Right ventricle myocardium inferior (tissue), 1 donor: ENCODE measurements at regions not wholly inside any gene's neighbourhood (a gene's known extent, or its start where the extent isn't known, plus 50 kb on each side); places are given as distances from the start of the nearest gene placed in this dataset.

Experiments used
- ATAC-seq: fragments of 200-7000 bp; cut with Tn5 transposase; one replicate; pipeline ENCODE4 v1.9.1; 2020; ENCODE audit warnings: mild to moderate bottlenecking, moderate library complexity
- DNase-seq: peaks from one replicate; pipeline ENCODE4 v3.0.0; 2021; ENCODE audit errors: missing footprints
- intact Hi-C: fragments of 100-400 bp; cut with DNase I; formaldehyde crosslinking; loops from one replicate; pipeline ENCODE4 v1.11.0; 2022
- donor health status: DM: no; HTN: yes; CAD: no; lungs with severe emphysema.

DNA sequence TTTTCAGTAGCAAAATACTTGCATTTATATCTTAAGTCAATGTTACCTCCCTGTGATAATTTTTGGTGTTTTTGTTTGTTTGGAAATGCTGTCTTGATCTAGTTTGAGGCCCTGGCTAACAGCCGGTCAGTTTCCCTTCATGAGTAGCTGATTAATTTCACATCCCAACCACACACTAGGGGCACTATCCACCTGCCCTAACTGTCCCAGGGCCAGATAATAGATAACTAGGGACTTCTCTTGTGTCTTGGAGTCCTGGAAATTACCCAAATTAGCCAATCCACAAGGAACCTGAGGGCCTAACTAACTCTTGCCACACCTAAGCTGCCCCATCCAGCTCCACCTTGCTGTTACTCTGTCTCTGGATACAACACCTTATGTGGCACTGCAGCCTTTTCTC, 399.9 kb downstream of the FOXG1 start:
- intact Hi-C loops: no loop called here
- ATAC-seq (no peak), DNase-seq (no peak)

- ATAC-seq (no peak), DNase-seq (no peak)
- intact Hi-C loops: no loop called here
Observed at GRCh38 chr14:29168149-29168548, 401.6 kb downstream of the FOXG1 start.

DNA sequence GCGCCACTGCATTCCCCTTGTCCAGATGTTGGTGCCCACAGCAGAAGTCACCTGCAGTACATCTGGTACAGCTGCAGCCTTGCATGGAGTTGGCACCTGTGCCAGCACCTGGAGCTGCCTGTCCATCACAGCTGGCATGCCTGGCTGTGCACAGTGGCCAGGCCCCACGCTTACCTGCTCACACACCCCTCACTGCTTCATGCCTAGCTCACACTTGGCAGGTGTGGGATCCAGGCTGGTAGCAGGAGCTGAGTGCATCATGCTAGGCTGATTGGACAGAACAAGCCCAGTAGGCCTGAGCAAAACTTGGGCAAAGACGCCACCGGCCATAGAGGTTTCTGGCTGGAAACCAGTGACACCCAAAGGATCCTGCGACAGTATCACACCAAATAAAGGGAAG, 402.8 kb downstream of the FOXG1 start:
- DNase-seq: no peak
- ATAC-seq: no peak
- intact Hi-C loops: no loop called here

GRCh38 chr14:29175706-29176105, 409.1 kb downstream of the FOXG1 start:
- no peak for ATAC-seq
- intact Hi-C loops: no loop called here
- no peak for DNase-seq

- ATAC-seq (no peak), DNase-seq (no peak)
- intact Hi-C loops: no loop called here
Observed at GRCh38 chr14:29176876-29177275, 410.3 kb downstream of the FOXG1 start.

DNA sequence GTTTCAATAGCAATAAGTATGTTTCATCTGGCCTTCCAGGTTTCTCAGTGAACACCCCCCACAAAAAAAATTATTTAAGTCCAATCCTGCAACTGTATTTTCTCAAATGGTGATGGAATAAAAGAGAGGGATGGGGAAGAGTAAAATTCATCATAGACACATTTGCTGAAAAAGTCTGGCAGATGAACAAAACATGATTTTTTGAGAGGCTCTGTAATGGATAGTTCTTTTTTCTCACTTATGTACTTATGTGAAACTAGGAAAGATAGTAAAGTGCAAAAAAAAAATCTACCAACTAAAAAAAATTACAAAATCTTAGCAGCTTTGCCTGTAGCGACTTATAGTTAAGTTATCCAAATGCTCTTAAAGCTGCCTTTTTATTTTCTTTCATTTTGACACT, 412.4 kb downstream of the FOXG1 start:
- DNase-seq (no peak), ATAC-seq (no peak)
- intact Hi-C loops: no loop called here

DNA sequence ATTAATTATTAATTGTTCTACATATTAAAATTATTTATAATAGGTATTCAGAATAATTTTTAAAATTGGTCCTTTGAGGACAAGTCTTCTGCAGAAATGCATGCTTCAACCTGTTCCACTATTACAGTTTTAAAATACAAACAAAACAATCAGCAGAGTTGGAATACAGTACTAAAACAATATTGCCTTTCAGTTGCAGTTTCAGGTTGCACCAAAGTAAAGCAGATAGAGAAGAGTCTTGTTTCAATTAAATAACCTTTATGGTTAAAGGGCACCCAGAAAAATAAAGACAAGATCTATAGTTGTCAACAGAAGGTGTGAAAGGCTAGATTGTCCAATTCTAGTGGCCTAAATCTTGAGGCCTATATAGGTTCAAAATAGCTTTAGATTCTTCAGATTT, 424.5 kb downstream of the FOXG1 start:
- DNase-seq: no peak
- intact Hi-C loops: no loop called here
- ATAC-seq: no peak

DNA sequence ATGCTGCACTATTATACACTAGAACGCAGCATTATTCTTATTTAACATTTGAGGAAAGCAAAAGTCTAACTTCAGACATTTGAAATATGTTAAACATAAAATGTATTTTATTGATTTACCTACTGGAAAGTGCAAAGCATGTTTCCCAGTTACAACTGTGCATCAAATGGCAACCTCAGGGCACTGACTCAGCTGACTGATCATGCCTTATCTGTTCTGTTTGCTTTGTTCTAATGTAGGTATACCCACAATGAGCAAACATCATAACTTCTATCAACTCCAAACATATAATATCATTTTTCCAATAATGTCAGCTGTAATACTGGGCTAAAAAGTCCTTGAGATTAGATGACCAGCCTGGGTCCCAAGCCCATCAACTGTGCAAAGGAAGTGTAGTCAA, 431.0 kb downstream of the FOXG1 start:
- DNase-seq (no peak), ATAC-seq (no peak)
- intact Hi-C loops: no loop called here

DNA sequence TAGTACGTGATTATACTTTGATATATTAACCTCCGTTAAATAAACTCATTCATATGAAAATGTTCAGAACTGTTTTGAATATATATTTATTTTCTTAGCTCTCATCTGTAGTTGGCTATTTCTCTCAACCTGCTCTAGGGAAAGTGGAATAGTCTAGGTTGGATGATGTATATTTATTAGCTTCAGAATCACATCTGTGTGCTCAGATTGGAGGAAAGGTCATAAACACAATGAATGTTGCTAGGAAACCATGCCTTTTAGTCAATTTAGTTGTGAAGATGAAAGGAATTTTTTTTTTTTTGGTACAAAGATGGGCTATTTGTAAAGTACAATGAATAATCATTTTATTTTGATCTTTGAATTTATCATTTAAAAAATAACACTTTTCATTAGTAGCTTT, 439.1 kb downstream of the FOXG1 start:
- intact Hi-C loops: no loop called here
- ATAC-seq (no peak), DNase-seq (no peak)

DNA sequence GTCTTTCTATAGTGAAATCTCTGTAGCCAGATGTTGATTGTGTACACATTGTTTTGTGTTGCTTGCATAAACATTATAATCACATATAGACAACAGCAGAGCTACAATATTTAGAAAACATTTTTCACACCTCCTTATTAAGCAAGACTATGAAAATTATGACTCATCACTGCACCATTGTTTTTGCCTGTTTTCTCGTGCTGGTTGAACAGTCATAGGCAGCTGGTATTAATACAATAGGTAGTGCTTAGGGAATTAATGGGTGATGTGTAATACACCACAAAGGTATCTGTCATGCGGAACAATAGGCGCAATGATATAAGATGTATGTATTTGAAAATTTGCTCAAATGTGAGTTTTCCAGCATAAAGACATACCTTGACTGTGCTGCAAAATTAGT, 449.3 kb downstream of the FOXG1 start:
- intact Hi-C loops: no loop called here
- ATAC-seq (no peak), DNase-seq (no peak)

- intact Hi-C loops: no loop called here
- no peak for ATAC-seq
- DNase-seq: no peak
Observed at GRCh38 chr14:29216268-29217232, 450.0 kb downstream of the FOXG1 start.

GRCh38 chr14:29217813-29218450, 451.3 kb downstream of the FOXG1 start:
- intact Hi-C loops: no loop called here
- ATAC-seq: no peak

DNA sequence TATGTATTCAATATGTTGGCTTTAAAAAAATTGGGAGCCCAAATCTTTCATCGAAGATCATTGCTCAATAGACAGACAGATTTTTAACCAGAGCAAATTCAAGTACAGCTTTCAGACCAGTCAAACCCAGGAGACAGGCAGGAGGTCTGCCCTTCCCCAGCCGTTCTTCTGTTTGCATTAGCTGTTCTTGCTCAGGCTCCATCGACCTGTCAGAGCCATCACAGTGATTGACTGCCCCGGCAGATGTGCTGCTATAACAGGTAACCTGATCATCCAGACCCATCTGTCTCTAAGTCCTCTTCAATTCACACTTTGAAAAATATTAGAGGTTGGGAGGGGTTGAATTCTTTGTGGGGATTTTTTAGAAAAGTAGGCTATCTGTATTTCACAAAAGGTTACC, 453.5 kb downstream of the FOXG1 start:
- ATAC-seq (no peak), DNase-seq (no peak)
- intact Hi-C loops: no loop called here

More at GRCh38 chr14:29217813-29218450, 451.3 kb downstream of the FOXG1 start:
- no peak for DNase-seq

DNA sequence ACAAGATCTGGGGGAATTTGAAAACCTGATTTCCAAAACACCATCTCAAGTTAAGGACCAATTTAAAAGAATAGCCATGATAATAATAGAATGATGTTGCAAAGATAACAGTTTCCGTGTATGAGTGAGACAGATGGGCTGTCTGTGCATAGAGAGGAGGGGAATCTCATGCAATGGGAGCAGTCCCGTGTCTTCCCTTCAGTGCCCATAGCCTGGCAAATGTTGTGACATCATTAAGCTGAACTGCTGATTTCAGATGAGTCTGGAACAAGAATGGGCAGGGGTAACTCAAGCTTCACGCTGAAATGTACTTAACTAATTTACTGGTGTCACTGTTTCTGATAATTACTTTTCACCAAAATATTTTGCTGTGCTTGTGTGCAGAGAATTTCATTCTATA, 454.0 kb downstream of the FOXG1 start:
- intact Hi-C loops: no loop called here
- DNase-seq (no peak), ATAC-seq (no peak)

- intact Hi-C loops: no loop called here
- ATAC-seq (no peak), DNase-seq (no peak)
Observed at GRCh38 chr14:29222006-29222405, 455.4 kb downstream of the FOXG1 start.

DNA sequence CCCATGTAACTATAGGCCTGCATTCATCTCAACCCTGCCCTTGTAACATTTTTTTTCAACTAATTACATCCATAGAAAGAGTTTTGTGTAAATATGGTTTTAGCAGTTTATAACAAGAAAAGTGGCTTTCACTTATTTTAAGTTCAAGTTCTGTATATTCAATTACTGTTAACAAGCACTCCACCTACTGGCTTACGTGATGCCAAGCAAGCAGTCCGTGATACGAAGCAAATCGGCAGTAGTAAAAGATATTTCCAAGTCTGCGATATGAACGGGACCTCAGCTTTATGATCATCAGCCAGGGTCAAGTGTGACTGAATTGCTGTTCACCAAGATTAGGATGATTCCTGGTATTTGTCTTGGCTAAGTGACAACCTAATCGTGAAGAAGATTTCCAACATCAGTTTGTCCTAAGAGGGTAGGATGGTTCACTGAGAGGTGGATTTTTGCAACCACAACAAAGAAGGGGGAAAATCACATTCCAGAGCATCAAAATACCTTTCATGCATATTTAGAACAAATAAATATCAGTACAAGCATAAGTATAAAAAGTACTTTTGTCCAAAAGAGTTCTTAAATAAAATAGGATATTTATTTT, 456.2 kb downstream of the FOXG1 start:
- intact Hi-C loops: no loop called here

DNA sequence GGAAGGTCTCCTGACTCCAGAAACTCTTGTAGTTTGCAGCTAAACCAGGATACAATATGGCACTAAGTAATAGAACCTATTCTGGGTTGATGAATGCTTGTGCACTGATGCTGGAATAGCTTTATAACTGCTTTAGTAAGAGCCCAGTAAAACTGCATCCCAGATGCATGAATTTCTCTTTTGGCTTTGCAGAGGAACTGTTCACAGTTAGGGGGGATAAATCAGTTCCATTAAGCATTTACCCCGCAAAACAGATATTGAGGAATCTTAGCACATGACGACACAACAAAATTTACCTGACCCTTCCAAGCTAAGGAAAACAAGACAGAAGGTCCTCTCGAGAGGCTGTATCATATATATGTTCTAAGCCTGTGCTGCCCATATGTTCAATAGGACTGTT, 457.4 kb downstream of the FOXG1 start:
- intact Hi-C loops: no loop called here
- no peak for ATAC-seq
- no peak for DNase-seq

More for the DNA sequence above, 456.2 kb downstream of the FOXG1 start:
- DNase-seq (no peak), ATAC-seq (no peak)

DNA sequence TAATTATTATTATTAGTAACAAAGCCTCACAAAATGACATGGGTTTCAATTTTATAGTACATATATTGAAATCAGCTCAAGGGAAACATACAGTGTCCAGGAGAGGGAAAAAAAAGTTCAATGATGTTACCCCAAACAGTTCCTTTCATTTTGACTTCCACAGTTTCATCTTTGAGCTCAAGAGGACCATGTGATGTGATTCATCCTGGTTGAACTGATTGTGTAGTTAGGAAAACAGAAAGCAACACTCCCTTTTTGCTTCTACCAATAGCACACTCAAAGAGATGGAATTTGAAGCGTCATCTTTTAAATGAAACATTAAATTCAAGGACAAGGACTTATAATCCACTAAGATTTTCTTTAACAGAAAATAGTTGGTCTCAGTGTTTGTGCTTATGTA, 461.0 kb downstream of the FOXG1 start:
- ATAC-seq: no peak
- intact Hi-C loops: no loop called here
- DNase-seq: no peak

DNA sequence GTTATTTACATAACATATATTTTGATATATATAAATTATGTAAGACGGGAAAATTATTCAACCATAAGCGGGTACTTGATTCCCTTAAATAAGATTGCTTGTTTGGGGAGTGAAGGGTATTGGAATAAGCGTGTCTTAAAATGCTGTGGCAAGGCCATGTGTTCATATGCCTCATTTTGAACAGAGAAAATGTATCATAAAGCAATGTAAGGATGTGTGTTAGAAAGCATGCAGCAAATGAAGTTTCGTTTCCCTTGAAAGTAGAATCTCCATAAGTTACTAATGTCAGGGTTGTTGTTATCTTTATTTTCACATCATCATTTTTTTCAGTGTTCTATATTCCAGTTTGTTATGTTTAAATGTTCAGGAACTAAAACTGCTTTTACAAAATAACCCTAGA, 465.6 kb downstream of the FOXG1 start:
- DNase-seq (no peak), ATAC-seq (no peak)
- intact Hi-C loops: no loop called here

DNA sequence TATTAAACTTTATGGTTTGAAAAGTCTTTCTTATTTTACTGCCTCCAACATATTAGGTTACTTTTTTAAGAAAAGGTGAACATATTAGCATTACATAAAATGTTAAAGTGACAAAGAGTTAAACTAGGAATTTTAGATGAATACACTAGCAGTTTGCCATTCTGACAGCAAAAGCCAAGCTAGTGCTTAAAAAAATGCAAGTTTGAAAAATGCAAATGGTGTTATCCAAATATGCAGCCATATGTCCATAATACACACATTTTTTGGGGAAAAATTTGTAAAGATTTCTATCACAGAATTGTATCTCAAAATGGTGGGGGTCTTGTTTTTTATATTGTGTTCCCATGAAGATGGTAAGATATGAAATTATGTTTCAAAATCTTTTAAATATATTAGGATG, 466.1 kb downstream of the FOXG1 start:
- intact Hi-C loops: no loop called here
- ATAC-seq (no peak), DNase-seq (no peak)
